Esophagus muscularis mucosa (tissue), 4 donors: ENCODE measurements at regions not wholly inside any gene's neighbourhood (a gene's known extent, or its start where the extent isn't known, plus 50 kb on each side); places are given as distances from the start of the nearest gene placed in this dataset.
"Not testable (repeated sequence)": the region's sequence is repeated elsewhere in the genome, so short reads cannot be mapped to it uniquely, and the experiment has no call there.

Source experiments
- DNase-seq: peaks from one replicate; pipeline ENCODE4 v3.0.0-alpha.2; 2017; ENCODE audit errors: extremely low spot score
- H3K27ac ChIP-seq, 4 donors: fragments of 200-600 bp; sonication (generic); replicated peaks in 1 of 4; 1 replicate in 3 of 4; 2 replicates in 1 of 4; pipeline ENCODE4 v1.5.1; 2016 to 2019; ENCODE audit warnings: mild to moderate bottlenecking in 1 of 4
- H3K27me3 ChIP-seq, 4 donors: fragments of 200-600 bp; sonication (generic); one replicate each; pipeline versions ENCODE4 v1.5.1 to v1.6.0; 2016 to 2019
- H3K36me3 ChIP-seq, 4 donors: fragments of 200-600 bp; sonication (generic); one replicate each; pipeline ENCODE4 v1.5.1; 2016 to 2019
- H3K4me1 ChIP-seq, 4 donors: fragments of 200-600 bp; sonication (generic); one replicate each; pipeline ENCODE4 v1.5.1; 2016 to 2019
- H3K4me3 ChIP-seq, 4 donors: fragments of 200-600 bp; sonication (generic); 1 replicate in 2 of 4; 2 replicates in 2 of 4; pipeline ENCODE4 v1.5.1; 2016 to 2019; ENCODE audit warnings: mild to moderate bottlenecking in 4 of 4, moderate library complexity in 1 of 4
- H3K9me3 ChIP-seq, 4 donors: fragments of 200-600 bp; sonication (generic); 1 replicate in 3 of 4; 2 replicates in 1 of 4; pipeline ENCODE4 v1.5.1; 2016 to 2019
- EP300 ChIP-seq: sonication (generic); formaldehyde crosslinking; IDR thresholded peaks from one replicate; pipeline ENCODE4 v1.6.1; 2017; ENCODE audit warnings: antibody characterized with exemption
- POLR2A ChIP-seq: fragments of 450-650 bp; IDR thresholded peaks from one replicate; pipeline ENCODE4 v1.6.1; 2017; ENCODE audit warnings: antibody characterized with exemption, moderate library complexity, mild to moderate bottlenecking, low read depth
- POLR2AphosphoS5 ChIP-seq, 2 donors: sonication (generic); formaldehyde crosslinking; IDR thresholded peaks; one replicate each; pipeline ENCODE4 v1.6.1; 2017; ENCODE audit warnings: antibody characterized with exemption in 2 of 2
- WGBS: methylation state at CpG from one replicate; pipeline ENCODE4 v1.1.5; 2018; 5-methylcytosine and 5-hydroxymethylcytosine counted together
- intact Hi-C: fragments of 100-400 bp; cut with DNase I; formaldehyde crosslinking; loops from one replicate; pipeline ENCODE4 v1.15.1; 2023
- TF ChIP-seq, protein P1 (sequence below), 3 experiments: fragments of 200-600 bp in 2 of 3; fragments of 450-650 bp in 1 of 3; sonication (generic) in 2 of 3; IDR thresholded peaks; one replicate each; pipeline ENCODE4 v1.5.1; 2017 to 2019; ENCODE audit warnings: antibody characterized with exemption in 3 of 3, mild to moderate bottlenecking in 2 of 3, moderate library complexity in 1 of 3

DNA sequence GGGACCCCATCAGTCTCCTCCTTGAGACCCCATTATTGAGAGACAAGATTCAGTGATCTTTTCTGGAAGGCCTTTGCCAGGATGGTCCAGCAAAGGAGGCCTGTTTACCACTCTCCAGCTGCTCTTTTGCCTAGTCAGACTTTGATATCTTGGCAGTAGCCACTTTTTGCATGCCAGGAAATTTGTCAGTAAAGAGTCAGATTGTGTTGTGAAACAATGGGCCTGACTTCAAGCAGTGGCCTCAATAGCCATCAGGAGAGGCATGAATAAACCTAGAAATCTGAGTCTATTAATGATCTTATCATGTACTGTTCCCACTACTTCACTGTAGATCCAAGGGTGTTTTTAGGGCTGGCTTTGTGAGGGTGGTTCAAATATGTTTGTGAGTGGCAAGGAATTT is 479.4 kb downstream of the JRKL start:
- Histone ChIP-seq H3K36me3 (no peaks in the 10 kb centered on the region), H3K27ac (no peak overlapping the region), H3K4me1 (no peaks in the 10 kb centered on the region), H3K27me3 (no peaks in the 10 kb centered on the region), H3K9me3 (no peaks in the 10 kb centered on the region), H3K4me3 (no peak overlapping the region)
- intact Hi-C loops, result no loop called here
- no peak for DNase-seq
- no peak for TF ChIP-seq POLR2A
- no peak for TF ChIP-seq EP300
- TF ChIP-seq POLR2AphosphoS5 (IDR thresholded peaks at IDR 0.05), result no peak
- TF ChIP-seq, protein P1, sequence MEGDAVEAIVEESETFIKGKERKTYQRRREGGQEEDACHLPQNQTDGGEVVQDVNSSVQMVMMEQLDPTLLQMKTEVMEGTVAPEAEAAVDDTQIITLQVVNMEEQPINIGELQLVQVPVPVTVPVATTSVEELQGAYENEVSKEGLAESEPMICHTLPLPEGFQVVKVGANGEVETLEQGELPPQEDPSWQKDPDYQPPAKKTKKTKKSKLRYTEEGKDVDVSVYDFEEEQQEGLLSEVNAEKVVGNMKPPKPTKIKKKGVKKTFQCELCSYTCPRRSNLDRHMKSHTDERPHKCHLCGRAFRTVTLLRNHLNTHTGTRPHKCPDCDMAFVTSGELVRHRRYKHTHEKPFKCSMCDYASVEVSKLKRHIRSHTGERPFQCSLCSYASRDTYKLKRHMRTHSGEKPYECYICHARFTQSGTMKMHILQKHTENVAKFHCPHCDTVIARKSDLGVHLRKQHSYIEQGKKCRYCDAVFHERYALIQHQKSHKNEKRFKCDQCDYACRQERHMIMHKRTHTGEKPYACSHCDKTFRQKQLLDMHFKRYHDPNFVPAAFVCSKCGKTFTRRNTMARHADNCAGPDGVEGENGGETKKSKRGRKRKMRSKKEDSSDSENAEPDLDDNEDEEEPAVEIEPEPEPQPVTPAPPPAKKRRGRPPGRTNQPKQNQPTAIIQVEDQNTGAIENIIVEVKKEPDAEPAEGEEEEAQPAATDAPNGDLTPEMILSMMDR (IDR thresholded peaks at IDR 0.05), result no peak

DNA sequence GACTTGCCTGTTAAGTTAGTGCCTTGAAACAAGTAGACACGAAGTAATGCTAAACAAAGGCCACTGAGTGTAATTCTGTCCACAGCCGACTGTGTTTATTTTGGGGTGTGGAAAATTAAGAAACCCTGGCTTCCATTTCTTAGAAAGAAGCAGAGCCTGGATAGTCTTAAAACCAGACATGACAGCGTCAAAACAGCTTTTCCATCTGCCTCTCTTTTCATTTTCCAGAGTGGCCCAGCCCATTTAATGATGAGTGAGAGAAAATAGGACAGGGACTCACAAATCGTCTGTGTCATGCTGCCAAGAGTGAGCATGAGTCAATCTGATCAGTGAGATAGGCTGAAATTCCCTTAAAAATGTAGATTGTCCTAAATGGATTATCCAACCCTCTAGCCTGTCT is 485.9 kb downstream of the JRKL start:
- H3K36me3 ChIP-seq, result no peaks in the 10 kb centered on the region
- TF ChIP-seq POLR2A (no peak), POLR2AphosphoS5 (IDR thresholded peaks at IDR 0.05) (no peak), EP300 (no peak)
- TF ChIP-seq, protein P1 (IDR thresholded peaks at IDR 0.05), result no peak
- H3K27me3 ChIP-seq, result no peaks in the 10 kb centered on the region
- DNase-seq, result no peak
- no peaks in the 10 kb centered on the region for H3K4me1 ChIP-seq
- H3K4me3 ChIP-seq, result no peak overlapping the region
- WGBS, result 36% methylated on average over 4 of the region's 4 CpGs
- no peaks in the 10 kb centered on the region for H3K9me3 ChIP-seq
- H3K27ac ChIP-seq, result no peak overlapping the region
- intact Hi-C loops, result no loop called here

DNA sequence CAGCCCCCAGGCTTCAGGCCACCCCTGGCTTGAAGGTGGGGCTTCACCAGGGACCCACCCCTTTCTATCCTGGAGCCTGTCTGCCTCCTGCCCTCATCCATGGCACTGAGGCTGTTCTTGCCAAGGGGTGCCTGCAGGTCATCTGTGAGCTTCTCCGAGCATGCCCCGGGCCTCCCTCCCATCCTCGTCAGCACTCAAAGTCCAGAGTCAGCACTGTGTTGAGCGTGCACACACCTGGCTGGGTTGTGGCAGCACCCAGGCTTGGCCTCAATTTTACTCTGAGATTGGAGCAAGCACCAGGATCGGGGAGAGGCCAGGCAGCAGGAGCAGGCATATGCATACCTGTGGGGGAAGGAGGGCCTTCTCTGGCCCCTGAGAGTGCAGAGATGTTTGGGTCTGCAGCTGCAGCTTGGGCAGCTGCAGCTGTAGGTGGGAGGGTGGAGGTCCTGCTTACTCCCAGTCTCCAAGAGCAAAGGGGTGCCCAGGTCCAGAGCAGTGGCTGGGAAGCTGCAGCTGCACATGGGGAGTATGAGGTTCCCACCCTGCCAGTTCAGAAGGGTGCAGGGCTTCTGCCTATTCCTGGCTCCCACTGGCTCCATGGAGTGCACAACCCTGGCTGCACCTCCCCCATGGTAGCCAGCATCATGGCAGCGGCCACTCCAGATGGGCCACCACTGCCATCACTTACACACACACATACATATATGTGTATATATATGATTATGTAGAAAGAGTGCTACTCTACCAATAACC is 488.7 kb downstream of the JRKL start:
- DNase-seq, result no peak
- Histone ChIP-seq H3K9me3 (peaks cover 0 to 7% (median 0%) of the 10 kb centered on the region in 4 donors), H3K27ac (no peak overlapping the region), H3K36me3 (no peaks in the 10 kb centered on the region), H3K4me1 (no peaks in the 10 kb centered on the region), H3K4me3 (no peak overlapping the region), H3K27me3 (no peaks in the 10 kb centered on the region)
- WGBS, result 100% methylated on average over 4 of the region's 6 CpGs
- no peak for TF ChIP-seq POLR2AphosphoS5 (IDR thresholded peaks at IDR 0.05)
- TF ChIP-seq, protein P1 (IDR thresholded peaks at IDR 0.05), result no peak
- no peak for TF ChIP-seq POLR2A
- no peak for TF ChIP-seq EP300
- intact Hi-C loops, result no loop called here

DNA sequence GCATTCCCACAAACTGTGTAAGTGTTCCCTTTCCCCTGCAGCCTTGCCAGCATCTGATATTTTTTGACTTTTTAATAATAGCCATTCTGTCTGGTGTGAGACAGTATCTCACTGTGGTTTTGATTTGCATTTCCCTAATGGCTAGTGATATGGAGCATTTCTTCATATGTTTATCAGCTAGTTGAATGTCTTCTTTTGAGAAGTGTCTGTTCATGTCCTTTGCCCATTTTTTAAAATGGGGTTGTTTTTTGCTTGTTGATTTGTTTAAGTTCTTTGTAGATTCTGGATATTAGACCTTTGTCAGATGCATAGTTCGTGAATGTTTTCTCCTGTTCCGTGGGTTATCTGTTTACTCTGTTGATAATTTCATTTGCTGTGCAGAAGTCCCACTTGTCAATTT is 492.8 kb downstream of the JRKL start:
- H3K27ac ChIP-seq, H3K9me3 ChIP-seq, intact Hi-C loops, DNase-seq, H3K4me1 ChIP-seq, H3K27me3 ChIP-seq, H3K36me3 ChIP-seq, H3K4me3 ChIP-seq: not testable (repeated sequence)
- 84% methylated on average over 2 of the region's 2 CpGs for WGBS

DNA sequence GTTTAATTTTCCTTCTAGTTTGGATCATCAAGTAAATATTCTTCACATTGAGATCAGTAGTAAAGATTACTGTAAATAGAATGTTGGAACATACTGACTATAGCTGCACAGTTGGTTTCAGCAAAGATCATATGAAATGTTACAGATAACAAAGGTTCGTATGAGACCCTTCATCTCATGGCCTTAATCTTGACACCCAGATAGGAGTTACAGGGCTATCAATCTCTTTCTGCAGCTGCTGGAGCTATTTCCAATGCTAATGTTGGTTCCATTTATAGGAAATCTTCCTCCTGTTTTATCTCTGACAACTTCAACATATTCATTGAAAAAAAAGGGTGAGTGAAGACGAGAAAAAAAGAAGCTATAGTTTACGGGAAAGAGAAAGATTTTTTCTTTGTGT is 495.6 kb downstream of the JRKL start:
- Histone ChIP-seq H3K27me3 (no peaks in the 10 kb centered on the region), H3K36me3 (no peaks in the 10 kb centered on the region), H3K4me3 (no peak overlapping the region), H3K9me3 (peaks cover 0 to 7% (median 0%) of the 10 kb centered on the region in 4 donors), H3K27ac (no peak overlapping the region), H3K4me1 (no peaks in the 10 kb centered on the region)
- TF ChIP-seq EP300, result no peak
- intact Hi-C loops, result no loop called here
- DNase-seq, result no peak
- 66% methylated on average over 3 of the region's 3 CpGs for WGBS

DNA sequence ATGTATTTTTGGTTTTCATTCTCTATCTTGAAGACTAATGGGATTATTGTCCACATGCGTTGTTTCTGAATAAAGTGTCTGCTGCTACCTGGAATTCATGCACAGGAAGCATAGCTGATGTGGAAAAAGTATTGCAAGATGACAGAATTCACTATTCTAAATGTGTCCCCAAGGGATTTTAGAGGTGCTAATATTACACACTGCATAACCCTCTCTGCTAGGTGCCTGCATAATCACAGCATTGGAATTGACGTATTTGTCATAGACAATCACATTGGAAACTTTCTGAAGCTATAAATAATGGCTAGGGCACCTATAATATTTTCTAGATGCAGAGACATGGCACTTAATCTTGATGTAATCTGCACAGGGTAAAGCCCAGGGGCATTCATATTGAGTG is 496.1 kb downstream of the JRKL start:
- H3K4me3 ChIP-seq, result no peak overlapping the region
- H3K27me3 ChIP-seq, result no peaks in the 10 kb centered on the region
- no peak for DNase-seq
- no peak for TF ChIP-seq POLR2AphosphoS5 (IDR thresholded peaks at IDR 0.05)
- TF ChIP-seq, protein P1 (IDR thresholded peaks at IDR 0.05), result no peak
- TF ChIP-seq EP300, result no peak
- no peak for TF ChIP-seq POLR2A
- H3K4me1 ChIP-seq, result no peaks in the 10 kb centered on the region
- intact Hi-C loops, result no loop called here
- peaks cover 0 to 7% (median 0%) of the 10 kb centered on the region in 4 donors for H3K9me3 ChIP-seq
- no peak overlapping the region for H3K27ac ChIP-seq
- no peaks in the 10 kb centered on the region for H3K36me3 ChIP-seq
- 90% methylated on average over 2 of the region's 2 CpGs for WGBS
